GM21737 (cell line): ENCODE measurements at regions not wholly inside any gene's neighbourhood (a gene's known extent, or its start where the extent isn't known, plus 50 kb on each side); places are given as distances from the start of the nearest gene placed in this dataset.
"Not testable (repeated sequence)": the region's sequence is repeated elsewhere in the genome, so short reads cannot be mapped to it uniquely, and the experiment has no call there.

Experiments
- ATAC-seq: cut with Tn5 transposase; IDR thresholded peaks from one replicate; pipeline ENCODE4 v1.9.1; 2021; ENCODE audit warnings: mild to moderate bottlenecking, moderate library complexity; ENCODE audit not compliant: unreplicated experiment

- ATAC-seq = no peak
These were observed 970.6 kb downstream of the MRPL39 start for GRCh38 chr21:24636696-24637095.

- no peak for ATAC-seq
These were observed 972.5 kb downstream of the MRPL39 start for GRCh38 chr21:24634749-24635148.

GRCh38 chr21:24628536-24628935 is 978.7 kb downstream of the MRPL39 start:
- ATAC-seq = no peak

- ATAC-seq = no peak
These were observed 979.2 kb downstream of the MRPL39 start for GRCh38 chr21:24628046-24628445.

- no peak for ATAC-seq
These were observed 989.5 kb downstream of the MRPL39 start for GRCh38 chr21:24617819-24618218.

GRCh38 chr21:24594082-24594481 is 1013.2 kb downstream of the MRPL39 start:
- ATAC-seq = no peak

GRCh38 chr21:24590261-24590660 is 1017.0 kb downstream of the MRPL39 start:
- ATAC-seq = no peak

- no peak for ATAC-seq
These were observed 1023.8 kb downstream of the MRPL39 start for GRCh38 chr21:24583473-24583872.

GRCh38 chr21:24577301-24577700 is 1030.0 kb downstream of the MRPL39 start:
- ATAC-seq = no peak

GRCh38 chr21:24561291-24561690 is 1046.0 kb downstream of the MRPL39 start:
- no peak for ATAC-seq

GRCh38 chr21:24552491-24552890 is 1054.8 kb downstream of the MRPL39 start:
- no peak for ATAC-seq

- no peak for ATAC-seq
These were observed 1061.4 kb downstream of the MRPL39 start for GRCh38 chr21:24545807-24546361.

GRCh38 chr21:24514081-24514733 is 1093.1 kb downstream of the MRPL39 start:
- ATAC-seq = no peak

- ATAC-seq = no peak
These were observed 1098.2 kb downstream of the MRPL39 start for GRCh38 chr21:24509131-24509530.

- no peak for ATAC-seq
These were observed 1120.3 kb downstream of the MRPL39 start for GRCh38 chr21:24486973-24487372.

GRCh38 chr21:24483361-24483760 is 1123.9 kb downstream of the MRPL39 start:
- ATAC-seq = not testable (repeated sequence)

GRCh38 chr21:24470852-24471251 is 1136.4 kb downstream of the MRPL39 start:
- ATAC-seq = no peak

GRCh38 chr21:24456358-24456757 is 1150.9 kb downstream of the MRPL39 start:
- no peak for ATAC-seq

- ATAC-seq = no peak
These were observed 1157.2 kb downstream of the MRPL39 start for GRCh38 chr21:24450119-24450518.

- ATAC-seq = no peak
These were observed 1161.8 kb downstream of the MRPL39 start for GRCh38 chr21:24445517-24445916.

- ATAC-seq = no peak
These were observed 1162.5 kb downstream of the MRPL39 start for GRCh38 chr21:24444736-24445135.

- ATAC-seq = no peak
These were observed 1171.0 kb downstream of the MRPL39 start for GRCh38 chr21:24436236-24436635.
